Motor neuron (in vitro differentiated cells): ENCODE measurements at regions not wholly inside any gene's neighbourhood (a gene's known extent, or its start where the extent isn't known, plus 50 kb on each side); places are given as distances from the start of the nearest gene placed in this dataset.
A peak's percentile ranks its signal among the peaks of the same experiment; 100 is the strongest.

Experiments used
- ATAC-seq, 8 experiments: fragments of 200-7000 bp; cut with Tn5 transposase; replicated peaks in 6 of 8; 2 replicates each; pipeline ENCODE4 v1.8.0; 2021; ENCODE audit warnings: mild to moderate bottlenecking in 8 of 8, moderate library complexity in 8 of 8
- H3K27ac ChIP-seq, 2 donors: fragments of 250-450 bp; sonication (Bioruptor Pico); 2 replicates each; pipeline ENCODE4 v1.9.0; 2021; ENCODE audit warnings: antibody characterized with exemption in 2 of 2, mild to moderate bottlenecking in 2 of 2, moderate library complexity in 1 of 2
- H3K4me1 ChIP-seq, 2 donors: fragments of 250-450 bp; sonication (Bioruptor Pico); replicated peaks in 1 of 2; 2 replicates each; pipeline ENCODE4 v1.6.1; 2021; ENCODE audit warnings: antibody characterized with exemption in 2 of 2, mild to moderate bottlenecking in 2 of 2, moderate library complexity in 1 of 2
- H3K4me3 ChIP-seq, 5 donors: fragments of 250-450 bp; sonication (Bioruptor Pico); 2 replicates each; pipeline ENCODE4 v1.9.0; 2021; ENCODE audit warnings: antibody characterized with exemption in 5 of 5, mild to moderate bottlenecking in 5 of 5, moderate library complexity in 4 of 5
- WGBS, 10 experiments: fragments of 450-650 bp; shearing (Covaris generic); methylation state at CpG; one replicate each; pipeline ENCODE4 v1.0.0; 2022; 5-methylcytosine and 5-hydroxymethylcytosine counted together
- in situ Hi-C, 9 experiments: fragments of 400-800 bp; cut with MboI; loops; one replicate each; pipeline ENCODE4 v1.15.0; 2021; ENCODE audit warnings: low sequenced_read_pairs in 9 of 9, low pct_unique_long_range_greater_than_20kb in 2 of 9; ENCODE audit not compliant: unreplicated experiment in 9 of 9

GRCh38 chr5:159427180-159428012 is 97.1 kb upstream of the IL12B start:
- 20 to 70% (median 48%) methylated on average over 1 to 5 of the region's 7 CpGs for WGBS, 10 experiments
- in situ Hi-C loops, result loop anchor here in 5 of 9 experiments (25.0 kb wide), 2 partner anchors 535 to 560 kb away; no protein-coding TSS in a partner anchor
- ATAC-seq, result no peak
- Histone ChIP-seq H3K27ac (no peak overlapping the region), H3K4me1 (no peaks in the 10 kb centered on the region), H3K4me3 (no peak overlapping the region)

GRCh38 chr5:159430361-159431012 is 100.2 kb upstream of the IL12B start:
- no peaks in the 10 kb centered on the region for H3K4me1 ChIP-seq
- WGBS, 10 experiments, result 65 to 100% (median 85%) methylated on average over 2 to 7 of the region's 7 CpGs; no CpG with 5 or more reads in 1 of the 10 experiments
- in situ Hi-C loops, result loop anchor here in 5 of 9 experiments (25.0 kb wide), 2 partner anchors 532 to 557 kb away; no protein-coding TSS in a partner anchor
- no peak overlapping the region for H3K27ac ChIP-seq
- no peak overlapping the region for H3K4me3 ChIP-seq
- peak in 2 of 8 experiments; percentile 51 to 70 for ATAC-seq

- Histone ChIP-seq H3K4me3 (no peak overlapping the region), H3K4me1 (no peaks in the 10 kb centered on the region), H3K27ac (no peak overlapping the region)
- 0 to 100% (median 83%) methylated on average over 1 to 2 of the region's 2 CpGs; no CpG with 5 or more reads in 4 of the 10 experiments for WGBS, 10 experiments
- in situ Hi-C loops, result loop anchor here in 5 of 9 experiments (25.0 kb wide), 2 partner anchors 526 to 551 kb away; no protein-coding TSS in a partner anchor
- ATAC-seq, result peak in 1 of 8 experiments; percentile 33
Measured at GRCh38 chr5:159435855-159436254, 105.6 kb upstream of the IL12B start.

- Histone ChIP-seq H3K4me3 (no peak overlapping the region), H3K27ac (no peak overlapping the region), H3K4me1 (peaks cover 6% of the 10 kb centered on the region in 2 donors)
- in situ Hi-C loops, result loop anchor here in 5 of 9 experiments (25.0 kb wide), 2 partner anchors 524 to 549 kb away; no protein-coding TSS in a partner anchor
- WGBS, 10 experiments, result 25 to 86% (median 63%) methylated on average over 2 to 4 of the region's 4 CpGs; no CpG with 5 or more reads in 4 of the 10 experiments
- ATAC-seq, result peak in 2 of 8 experiments; percentile 42 to 92
Measured at GRCh38 chr5:159438092-159438491, 107.8 kb upstream of the IL12B start.

GRCh38 chr5:159439002-159439401 is 108.7 kb upstream of the IL12B start:
- 21 to 100% (median 100%) methylated on average over 1 to 2 of the region's 2 CpGs; no CpG with 5 or more reads in 3 of the 10 experiments for WGBS, 10 experiments
- Histone ChIP-seq H3K27ac (no peak overlapping the region), H3K4me3 (no peak overlapping the region), H3K4me1 (peaks cover 6% of the 10 kb centered on the region in 2 donors)
- no peak for ATAC-seq
- in situ Hi-C loops, result loop anchor here in 5 of 9 experiments (25.0 kb wide), 2 partner anchors 523 to 548 kb away; no protein-coding TSS in a partner anchor

GRCh38 chr5:159440235-159440634 is 109.9 kb upstream of the IL12B start:
- no peak overlapping the region for H3K4me3 ChIP-seq
- in situ Hi-C loops, result loop anchor here in 6 of 9 experiments (10.0 to 25.0 kb wide), 4 partner anchors 475 to 547 kb away; partner anchors contain the start of gene ADRA1B (in 1 of the 6)
- H3K4me1 ChIP-seq, result peaks cover 6% of the 10 kb centered on the region in 2 donors
- H3K27ac ChIP-seq, result no peak overlapping the region
- WGBS, 10 experiments, result 82 to 100% (median 91%) methylated on average over 1 to 7 of the region's 7 CpGs; no CpG with 5 or more reads in 4 of the 10 experiments
- no peak for ATAC-seq

GRCh38 chr5:159440968-159441367 is 110.7 kb upstream of the IL12B start:
- no peak overlapping the region for H3K27ac ChIP-seq
- in situ Hi-C loops, result loop anchor here in 6 of 9 experiments (10.0 to 25.0 kb wide), 4 partner anchors 474 to 546 kb away; partner anchors contain the start of gene ADRA1B (in 1 of the 6)
- WGBS, 10 experiments, result 60 to 100% (median 83%) methylated on average over 1 to 4 of the region's 4 CpGs; no CpG with 5 or more reads in 2 of the 10 experiments

GRCh38 chr5:159441441-159441840 is 111.2 kb upstream of the IL12B start:
- in situ Hi-C loops, result loop anchor here in 6 of 9 experiments (10.0 to 25.0 kb wide), 4 partner anchors 473 to 546 kb away; partner anchors contain the start of gene ADRA1B (in 1 of the 6)
- no peak overlapping the region for H3K27ac ChIP-seq
- 60% methylated on average over 1 of the region's 3 CpGs; no CpG with 5 or more reads in 9 of the 10 experiments for WGBS, 10 experiments
- H3K4me3 ChIP-seq, result no peak overlapping the region
- peaks cover 6% of the 10 kb centered on the region in 2 donors for H3K4me1 ChIP-seq
- ATAC-seq, result peak in 4 of 8 experiments; percentile 32 to 65 (median 58)

More at GRCh38 chr5:159440968-159441367, 110.7 kb upstream of the IL12B start:
- Histone ChIP-seq H3K4me1 (peaks cover 6% of the 10 kb centered on the region in 2 donors), H3K4me3 (no peak overlapping the region)
- ATAC-seq, result peak in 3 of 8 experiments; percentile 18 to 61 (median 61)

GRCh38 chr5:159442206-159442850 is 112.0 kb upstream of the IL12B start:
- WGBS, 10 experiments, result 0 to 80% (median 50%) methylated on average over 1 to 10 of the region's 12 CpGs; no CpG with 5 or more reads in 2 of the 10 experiments
- ATAC-seq, result peak in 6 of 8 experiments; percentile 13 to 84 (median 76)
- Histone ChIP-seq H3K27ac (no peak overlapping the region), H3K4me1 (peaks cover 6% of the 10 kb centered on the region in 2 donors), H3K4me3 (no peak overlapping the region)
- in situ Hi-C loops, result loop anchor here in 6 of 9 experiments (10.0 to 25.0 kb wide), 4 partner anchors 472 to 545 kb away; partner anchors contain the start of gene ADRA1B (in 1 of the 6)

GRCh38 chr5:159444441-159445082 is 114.3 kb upstream of the IL12B start:
- no peak overlapping the region for H3K27ac ChIP-seq
- in situ Hi-C loops, result loop anchor here in 6 of 9 experiments (10.0 to 25.0 kb wide), 4 partner anchors 470 to 543 kb away; partner anchors contain the start of gene ADRA1B (in 1 of the 6)
- 17 to 54% (median 40%) methylated on average over 2 to 5 of the region's 6 CpGs; no CpG with 5 or more reads in 1 of the 10 experiments for WGBS, 10 experiments
- H3K4me1 ChIP-seq, result peaks cover 6% of the 10 kb centered on the region in 2 donors
- H3K4me3 ChIP-seq, result no peak overlapping the region
- ATAC-seq, result peak; percentile 45 to 73 (median 56)

GRCh38 chr5:159447116-159447515 is 116.8 kb upstream of the IL12B start:
- Histone ChIP-seq H3K27ac (no peak overlapping the region), H3K4me3 (no peak overlapping the region), H3K4me1 (peaks cover 4% of the 10 kb centered on the region in 2 donors)
- in situ Hi-C loops, result loop anchor here in 6 of 9 experiments (10.0 to 25.0 kb wide), 4 partner anchors 468 to 540 kb away; partner anchors contain the start of gene ADRA1B (in 1 of the 6)
- WGBS, 10 experiments, result 40 to 100% (median 82%) methylated on average over 1 of the region's 1 CpG; no CpG with 5 or more reads in 2 of the 10 experiments
- ATAC-seq, result peak in 3 of 8 experiments; percentile 22 to 57 (median 54)
